ENCODE measurements at regions not wholly inside any gene's neighbourhood (a gene's known extent, or its start where the extent isn't known, plus 50 kb on each side); places are given as distances from the start of the nearest gene placed in this dataset.

GRCh38 chr10:78358351-78358750 is 324.7 kb downstream of the RPS24 start:
- Mint-ChIP-seq H3K27ac (ENCODE audit: unreplicated experiment) (no peak overlapping the region), H3K27me3 (ENCODE audit: low read depth) (peaks cover 9% of the 10 kb centered on the region), H3K9me3 (ENCODE audit: low read depth) (no peaks in the 10 kb centered on the region), H3K36me3 (ENCODE audit: low read depth) (no peaks in the 10 kb centered on the region), H3K4me1 (ENCODE audit: low read depth) (peaks cover 11% of the 10 kb centered on the region), H3K4me3 (ENCODE audit: unreplicated experiment) (no peak overlapping the region)
- TF ChIP-seq, protein P1, sequence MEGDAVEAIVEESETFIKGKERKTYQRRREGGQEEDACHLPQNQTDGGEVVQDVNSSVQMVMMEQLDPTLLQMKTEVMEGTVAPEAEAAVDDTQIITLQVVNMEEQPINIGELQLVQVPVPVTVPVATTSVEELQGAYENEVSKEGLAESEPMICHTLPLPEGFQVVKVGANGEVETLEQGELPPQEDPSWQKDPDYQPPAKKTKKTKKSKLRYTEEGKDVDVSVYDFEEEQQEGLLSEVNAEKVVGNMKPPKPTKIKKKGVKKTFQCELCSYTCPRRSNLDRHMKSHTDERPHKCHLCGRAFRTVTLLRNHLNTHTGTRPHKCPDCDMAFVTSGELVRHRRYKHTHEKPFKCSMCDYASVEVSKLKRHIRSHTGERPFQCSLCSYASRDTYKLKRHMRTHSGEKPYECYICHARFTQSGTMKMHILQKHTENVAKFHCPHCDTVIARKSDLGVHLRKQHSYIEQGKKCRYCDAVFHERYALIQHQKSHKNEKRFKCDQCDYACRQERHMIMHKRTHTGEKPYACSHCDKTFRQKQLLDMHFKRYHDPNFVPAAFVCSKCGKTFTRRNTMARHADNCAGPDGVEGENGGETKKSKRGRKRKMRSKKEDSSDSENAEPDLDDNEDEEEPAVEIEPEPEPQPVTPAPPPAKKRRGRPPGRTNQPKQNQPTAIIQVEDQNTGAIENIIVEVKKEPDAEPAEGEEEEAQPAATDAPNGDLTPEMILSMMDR (IDR thresholded peaks at IDR 0.05), result no peak
- DNase-seq (ENCODE audit: low spot score), result no peak

- H3K4me1 Mint-ChIP-seq (ENCODE audit: low read depth), result peaks cover 11% of the 10 kb centered on the region
- H3K27ac Mint-ChIP-seq (ENCODE audit: unreplicated experiment), result no peak overlapping the region
- TF ChIP-seq, protein P1 (IDR thresholded peaks at IDR 0.05), result no peak
- no peaks in the 10 kb centered on the region for H3K9me3 Mint-ChIP-seq (ENCODE audit: low read depth)
- H3K27me3 Mint-ChIP-seq (ENCODE audit: low read depth), result peaks cover 9% of the 10 kb centered on the region
- no peak for DNase-seq (ENCODE audit: low spot score)
- H3K36me3 Mint-ChIP-seq (ENCODE audit: low read depth), result no peaks in the 10 kb centered on the region
- H3K4me3 Mint-ChIP-seq (ENCODE audit: unreplicated experiment), result no peak overlapping the region
Observed at GRCh38 chr10:78358982-78359381, 325.3 kb downstream of the RPS24 start.

DNA sequence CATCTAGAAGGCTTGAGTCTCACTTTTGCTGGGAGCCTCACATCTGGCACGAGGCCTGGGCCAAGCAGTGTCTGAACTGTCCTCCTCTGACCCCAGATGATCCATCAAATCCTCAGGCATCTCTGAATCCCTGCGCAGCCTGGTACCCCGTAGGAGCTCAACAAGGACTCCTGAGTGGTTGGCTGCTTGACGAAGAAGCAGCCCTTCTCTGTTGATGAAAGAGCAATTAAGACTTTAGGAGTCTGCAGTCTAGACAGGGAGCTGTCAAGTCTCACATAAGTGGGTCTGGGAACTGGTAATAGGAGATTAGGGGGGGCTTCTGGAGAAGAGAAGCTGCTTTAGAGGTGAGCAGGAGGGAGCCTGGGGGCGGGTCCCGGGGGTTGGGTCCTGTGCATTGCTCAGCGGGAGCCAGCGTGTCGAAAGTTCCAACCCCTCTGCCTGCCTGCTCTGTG is 326.0 kb downstream of the RPS24 start:
- H3K36me3 Mint-ChIP-seq (ENCODE audit: low read depth), result no peaks in the 10 kb centered on the region
- DNase-seq (ENCODE audit: low spot score), result no peak
- peaks cover 11% of the 10 kb centered on the region for H3K4me1 Mint-ChIP-seq (ENCODE audit: low read depth)
- peak overlapping the region; percentile 6 for H3K27ac Mint-ChIP-seq (ENCODE audit: unreplicated experiment)
- no peaks in the 10 kb centered on the region for H3K9me3 Mint-ChIP-seq (ENCODE audit: low read depth)
- TF ChIP-seq, protein P1 (IDR thresholded peaks at IDR 0.05), result no peak
- H3K4me3 Mint-ChIP-seq (ENCODE audit: unreplicated experiment), result no peak overlapping the region
- H3K27me3 Mint-ChIP-seq (ENCODE audit: low read depth), result peaks cover 9% of the 10 kb centered on the region

DNA sequence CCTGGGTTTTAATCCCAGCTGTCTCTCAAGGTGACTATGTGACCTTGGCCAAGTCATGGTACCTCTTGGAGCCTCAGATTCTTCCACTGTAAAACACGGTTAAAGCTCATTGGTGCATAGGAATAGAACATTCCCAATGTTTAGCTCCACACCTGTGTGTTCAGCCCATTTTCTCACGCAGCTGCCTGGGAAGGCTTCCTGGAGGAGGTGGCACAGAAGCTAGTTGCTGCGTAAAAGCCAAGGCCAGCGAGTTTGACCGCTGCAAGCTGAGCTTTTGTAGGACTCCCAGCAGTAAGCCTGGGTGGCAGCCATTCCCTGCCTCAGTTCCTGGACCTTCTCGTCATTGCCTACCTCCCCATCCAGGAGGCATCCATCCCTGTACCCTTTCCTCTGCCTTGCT is 326.6 kb downstream of the RPS24 start:
- Mint-ChIP-seq H3K27ac (ENCODE audit: unreplicated experiment) (no peak overlapping the region), H3K9me3 (ENCODE audit: low read depth) (no peaks in the 10 kb centered on the region), H3K4me1 (ENCODE audit: low read depth) (peaks cover 11% of the 10 kb centered on the region), H3K4me3 (ENCODE audit: unreplicated experiment) (no peak overlapping the region), H3K36me3 (ENCODE audit: low read depth) (no peaks in the 10 kb centered on the region), H3K27me3 (ENCODE audit: low read depth) (peaks cover 12% of the 10 kb centered on the region)
- TF ChIP-seq, protein P1 (IDR thresholded peaks at IDR 0.05), result no peak
- DNase-seq (ENCODE audit: low spot score), result no peak

GRCh38 chr10:78361031-78361430 is 327.4 kb downstream of the RPS24 start:
- Mint-ChIP-seq H3K9me3 (ENCODE audit: low read depth) (no peaks in the 10 kb centered on the region), H3K4me3 (ENCODE audit: unreplicated experiment) (no peak overlapping the region), H3K27me3 (ENCODE audit: low read depth) (peaks cover 12% of the 10 kb centered on the region), H3K27ac (ENCODE audit: unreplicated experiment) (no peak overlapping the region), H3K36me3 (ENCODE audit: low read depth) (no peaks in the 10 kb centered on the region), H3K4me1 (ENCODE audit: low read depth) (peaks cover 11% of the 10 kb centered on the region)
- TF ChIP-seq, protein P1 (IDR thresholded peaks at IDR 0.05), result no peak
- DNase-seq (ENCODE audit: low spot score), result no peak
